Activated CD4-positive, alpha-beta memory T cell treated with anti-CD3 and anti-CD28 coated beads for 36 hours (primary cell): ENCODE measurements at regions not wholly inside any gene's neighbourhood (a gene's known extent, or its start where the extent isn't known, plus 50 kb on each side); places are given as distances from the start of the nearest gene placed in this dataset.
"Not testable (repeated sequence)": the region's sequence is repeated elsewhere in the genome, so short reads cannot be mapped to it uniquely, and the experiment has no call there.

Experiments used
- CTCF ChIA-PET: fragments of 350-600 bp; sonication (Branson Sonifier 250); formaldehyde crosslinking; loops from one replicate; lab custom pipeline; 2021; ENCODE audit warnings: antibody characterized with exemption, inconsistent platforms; lab: Charles Lee
- POLR2A ChIA-PET: fragments of 350-600 bp; sonication (Branson Sonifier 250); formaldehyde crosslinking; loops from one replicate; lab custom pipeline; 2021; ENCODE audit warnings: antibody characterized with exemption; lab: Charles Lee
- DNase-seq: peaks from one replicate; pipeline ENCODE4 v3.0.0-alpha.2; 2020
- H3K27ac Mint-ChIP-seq: one replicate; pipeline ENCODE4 v1.8.0; 2021; ENCODE audit warnings: mixed read lengths
- H3K27me3 Mint-ChIP-seq: one replicate; pipeline ENCODE4 v1.8.0; 2021; ENCODE audit warnings: mixed read lengths
- H3K36me3 Mint-ChIP-seq: one replicate; pipeline ENCODE4 v1.8.0; 2021; ENCODE audit warnings: mixed read lengths
- H3K4me1 Mint-ChIP-seq: one replicate; pipeline ENCODE4 v1.8.0; 2021; ENCODE audit warnings: low read depth, mixed read lengths
- H3K4me3 Mint-ChIP-seq: one replicate; pipeline ENCODE4 v1.8.0; 2021; ENCODE audit warnings: mild to moderate bottlenecking, mixed read lengths
- H3K9me3 Mint-ChIP-seq: one replicate; pipeline ENCODE4 v1.8.0; 2021; ENCODE audit warnings: mixed read lengths
- intact Hi-C: fragments of 100-400 bp; cut with micrococcal nuclease; formaldehyde crosslinking; loops from one replicate; pipeline ENCODE4 v1.15.1; 2023

GRCh38 chr2:87514515-87514914 is 233.4 kb upstream of the PLGLB2 start:
- H3K27ac Mint-ChIP-seq, H3K4me3 Mint-ChIP-seq, POLR2A ChIA-PET, H3K27me3 Mint-ChIP-seq, H3K9me3 Mint-ChIP-seq, H3K36me3 Mint-ChIP-seq, intact Hi-C loops, CTCF ChIA-PET, DNase-seq: not testable (repeated sequence)
- H3K4me1 Mint-ChIP-seq: peaks cover 26% of the 10 kb centered on the region

GRCh38 chr2:87515226-87515625 is 232.7 kb upstream of the PLGLB2 start:
- DNase-seq, H3K36me3 Mint-ChIP-seq, H3K9me3 Mint-ChIP-seq, H3K27me3 Mint-ChIP-seq, CTCF ChIA-PET, POLR2A ChIA-PET, intact Hi-C loops, H3K4me3 Mint-ChIP-seq: not testable (repeated sequence)
- H3K4me1 Mint-ChIP-seq: peaks cover 29% of the 10 kb centered on the region
- H3K27ac Mint-ChIP-seq: peak overlapping the region; percentile 61

GRCh38 chr2:87515875-87516274 is 232.0 kb upstream of the PLGLB2 start:
- DNase-seq, intact Hi-C loops, H3K36me3 Mint-ChIP-seq, H3K9me3 Mint-ChIP-seq, H3K27ac Mint-ChIP-seq, POLR2A ChIA-PET, H3K27me3 Mint-ChIP-seq, H3K4me3 Mint-ChIP-seq, CTCF ChIA-PET: not testable (repeated sequence)
- peaks cover 29% of the 10 kb centered on the region for H3K4me1 Mint-ChIP-seq

- H3K27me3 Mint-ChIP-seq, intact Hi-C loops, CTCF ChIA-PET, H3K36me3 Mint-ChIP-seq, H3K9me3 Mint-ChIP-seq, POLR2A ChIA-PET, H3K4me3 Mint-ChIP-seq, DNase-seq: not testable (repeated sequence)
- Mint-ChIP-seq H3K4me1 (peaks cover 32% of the 10 kb centered on the region), H3K27ac (peak overlapping the region; percentile 11)
Measured at GRCh38 chr2:87516369-87516967, 231.4 kb upstream of the PLGLB2 start.

- H3K9me3 Mint-ChIP-seq, CTCF ChIA-PET, H3K36me3 Mint-ChIP-seq, DNase-seq, H3K4me3 Mint-ChIP-seq, H3K27me3 Mint-ChIP-seq, POLR2A ChIA-PET, intact Hi-C loops: not testable (repeated sequence)
- H3K27ac Mint-ChIP-seq: peak overlapping the region; percentile 58
- H3K4me1 Mint-ChIP-seq: peaks cover 40% of the 10 kb centered on the region
Measured at GRCh38 chr2:87517438-87517837, 230.4 kb upstream of the PLGLB2 start.

- DNase-seq, H3K27me3 Mint-ChIP-seq, intact Hi-C loops, CTCF ChIA-PET, H3K36me3 Mint-ChIP-seq, H3K9me3 Mint-ChIP-seq, POLR2A ChIA-PET, H3K4me3 Mint-ChIP-seq: not testable (repeated sequence)
- peaks cover 42% of the 10 kb centered on the region for H3K4me1 Mint-ChIP-seq
- peak overlapping the region; percentile 28 for H3K27ac Mint-ChIP-seq
Measured at GRCh38 chr2:87518066-87518465, 229.8 kb upstream of the PLGLB2 start.

GRCh38 chr2:87518547-87518946 is 229.3 kb upstream of the PLGLB2 start:
- DNase-seq, intact Hi-C loops, CTCF ChIA-PET, H3K9me3 Mint-ChIP-seq, POLR2A ChIA-PET, H3K4me3 Mint-ChIP-seq, H3K27me3 Mint-ChIP-seq: not testable (repeated sequence)
- Mint-ChIP-seq H3K4me1 (peaks cover 45% of the 10 kb centered on the region), H3K36me3 (peaks cover 12% of the 10 kb centered on the region), H3K27ac (peak overlapping the region; percentile 62)

GRCh38 chr2:87519158-87520011 is 228.5 kb upstream of the PLGLB2 start:
- H3K27ac Mint-ChIP-seq, intact Hi-C loops, H3K9me3 Mint-ChIP-seq, H3K4me3 Mint-ChIP-seq, H3K27me3 Mint-ChIP-seq, POLR2A ChIA-PET, DNase-seq, CTCF ChIA-PET: not testable (repeated sequence)
- Mint-ChIP-seq H3K36me3 (peaks cover 12% of the 10 kb centered on the region), H3K4me1 (peaks cover 47% of the 10 kb centered on the region)

- POLR2A ChIA-PET, H3K4me3 Mint-ChIP-seq, intact Hi-C loops, H3K9me3 Mint-ChIP-seq, H3K27me3 Mint-ChIP-seq, CTCF ChIA-PET: not testable (repeated sequence)
- peak overlapping the region; percentile 83 for H3K27ac Mint-ChIP-seq
- H3K4me1 Mint-ChIP-seq: peaks cover 45% of the 10 kb centered on the region
- peak; percentile 80 for DNase-seq
- peaks cover 10% of the 10 kb centered on the region for H3K36me3 Mint-ChIP-seq
Measured at GRCh38 chr2:87521057-87521456, 226.8 kb upstream of the PLGLB2 start.

GRCh38 chr2:87521489-87521888 is 226.4 kb upstream of the PLGLB2 start:
- DNase-seq: peak; percentile 35
- Mint-ChIP-seq H3K4me1 (peaks cover 43% of the 10 kb centered on the region), H3K27ac (peak overlapping the region; percentile 83), H3K36me3 (peaks cover 10% of the 10 kb centered on the region)
- CTCF ChIA-PET, intact Hi-C loops, POLR2A ChIA-PET, H3K4me3 Mint-ChIP-seq, H3K27me3 Mint-ChIP-seq, H3K9me3 Mint-ChIP-seq: not testable (repeated sequence)

- H3K9me3 Mint-ChIP-seq, H3K27ac Mint-ChIP-seq, H3K4me3 Mint-ChIP-seq, H3K36me3 Mint-ChIP-seq, intact Hi-C loops, H3K27me3 Mint-ChIP-seq, POLR2A ChIA-PET, CTCF ChIA-PET: not testable (repeated sequence)
- peaks cover 29% of the 10 kb centered on the region for H3K4me1 Mint-ChIP-seq
- peak; percentile 44 for DNase-seq
Measured at GRCh38 chr2:87524619-87525188, 223.2 kb upstream of the PLGLB2 start.

- H3K4me3 Mint-ChIP-seq, CTCF ChIA-PET, intact Hi-C loops, H3K36me3 Mint-ChIP-seq, H3K9me3 Mint-ChIP-seq, POLR2A ChIA-PET, H3K27me3 Mint-ChIP-seq: not testable (repeated sequence)
- Mint-ChIP-seq H3K27ac (peak overlapping the region; percentile 42), H3K4me1 (peaks cover 29% of the 10 kb centered on the region)
- DNase-seq: peak; percentile 52
Measured at GRCh38 chr2:87525497-87525991, 222.3 kb upstream of the PLGLB2 start.
